NCI-H1105 treated with DMSO at 0.1 percent for 48 hours (cell line): ENCODE measurements at regions not wholly inside any gene's neighbourhood (a gene's known extent, or its start where the extent isn't known, plus 50 kb on each side); places are given as distances from the start of the nearest gene placed in this dataset.

Experiments used
- DNase-seq: peaks from one replicate; lab custom pipeline; 2025; lab: John Stamatoyannopoulos, UW

- DNase-seq: no peak
These were observed 55.2 kb upstream of the TAGAP start for GRCh38 chr6:159099961-159100360.

DNA sequence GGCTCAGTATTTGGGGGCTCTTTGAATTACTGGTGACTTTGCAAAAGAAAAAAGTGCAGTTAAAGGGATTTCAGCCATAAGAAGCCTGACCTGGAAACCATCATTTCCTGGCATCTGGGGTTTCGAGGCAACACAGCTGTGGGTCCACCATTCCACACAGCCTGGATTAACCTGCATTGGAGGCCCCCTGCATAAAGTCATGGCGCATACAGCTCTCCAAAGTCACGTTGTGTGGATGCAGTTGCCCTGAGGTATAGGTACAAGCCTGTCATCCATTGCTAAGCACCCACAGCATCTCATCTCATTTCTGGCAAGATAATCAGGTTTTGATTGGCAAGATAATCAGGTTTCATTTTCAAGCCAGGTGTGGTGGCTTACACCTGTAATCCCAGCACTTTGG lies 54.5 kb upstream of the TAGAP start:
- DNase-seq: no peak

DNA sequence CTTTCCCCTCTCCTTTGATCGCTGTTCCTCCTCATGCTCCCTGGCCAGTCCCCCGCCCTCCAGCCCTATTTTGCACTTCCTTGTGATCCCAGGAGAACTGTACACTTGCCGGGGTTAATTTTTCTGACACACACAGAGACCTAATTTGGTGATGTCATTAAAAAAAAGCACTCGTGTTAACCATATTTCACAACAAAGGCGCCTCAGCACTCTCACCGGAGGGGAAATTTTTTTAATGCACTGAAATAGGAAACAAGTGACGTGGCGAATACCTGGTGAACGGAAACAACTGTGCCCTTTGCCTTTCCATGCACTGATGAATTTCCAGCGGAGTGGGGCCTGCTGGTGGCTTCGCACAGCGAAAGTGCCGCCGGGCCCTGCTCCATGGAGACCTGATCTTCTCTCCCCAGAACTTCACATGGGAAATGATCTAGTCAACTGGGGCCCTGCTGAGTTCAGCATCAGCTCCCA lies 53.9 kb upstream of the TAGAP start:
- no peak for DNase-seq

DNA sequence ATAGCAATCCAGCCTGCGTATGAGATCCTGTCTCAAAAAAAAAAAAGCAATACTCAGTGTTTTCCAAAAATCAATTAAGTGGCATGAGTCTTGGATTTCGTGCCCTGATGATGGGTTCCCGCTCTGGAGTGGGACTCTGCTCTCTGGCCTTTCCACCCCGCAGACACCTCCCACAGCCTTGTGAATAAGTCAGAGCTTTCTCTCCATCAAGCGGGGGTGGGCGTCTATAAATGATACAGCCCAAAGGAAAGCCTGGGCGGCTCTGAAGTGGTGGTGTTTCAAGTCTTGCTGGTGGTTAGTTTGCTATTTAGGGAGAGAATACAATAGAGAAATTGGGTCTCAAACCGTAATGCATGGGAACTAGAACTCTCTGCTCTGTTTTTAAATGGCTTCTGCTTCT lies 52.5 kb upstream of the TAGAP start:
- no peak for DNase-seq

DNA sequence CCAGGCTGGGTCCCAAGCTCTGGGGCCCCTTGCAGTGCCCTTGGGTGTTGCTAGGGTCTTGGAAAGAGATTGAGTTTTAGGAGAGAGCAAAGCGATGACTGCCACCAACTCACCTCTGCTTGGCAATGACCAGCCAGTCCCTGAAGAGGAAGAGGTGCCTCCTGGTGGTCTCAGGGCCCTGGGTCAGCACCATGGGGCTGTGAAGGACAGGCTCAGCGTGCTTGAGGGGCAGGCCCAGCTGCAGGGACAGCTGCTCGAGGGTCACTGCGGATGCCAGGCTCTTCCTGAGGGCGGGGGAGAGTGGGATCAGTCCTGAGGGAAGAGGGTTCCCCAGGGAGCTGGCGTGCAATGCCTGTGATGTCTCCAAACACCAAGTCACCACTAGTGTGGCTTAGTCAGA lies 50.8 kb upstream of the TAGAP start:
- no peak for DNase-seq

GRCh38 chr6:159094444-159095252 lies 49.9 kb upstream of the TAGAP start:
- DNase-seq: no peak
